ENCODE measurements at regions not wholly inside any gene's neighbourhood (a gene's known extent, or its start where the extent isn't known, plus 50 kb on each side); places are given as distances from the start of the nearest gene placed in this dataset.

DNA sequence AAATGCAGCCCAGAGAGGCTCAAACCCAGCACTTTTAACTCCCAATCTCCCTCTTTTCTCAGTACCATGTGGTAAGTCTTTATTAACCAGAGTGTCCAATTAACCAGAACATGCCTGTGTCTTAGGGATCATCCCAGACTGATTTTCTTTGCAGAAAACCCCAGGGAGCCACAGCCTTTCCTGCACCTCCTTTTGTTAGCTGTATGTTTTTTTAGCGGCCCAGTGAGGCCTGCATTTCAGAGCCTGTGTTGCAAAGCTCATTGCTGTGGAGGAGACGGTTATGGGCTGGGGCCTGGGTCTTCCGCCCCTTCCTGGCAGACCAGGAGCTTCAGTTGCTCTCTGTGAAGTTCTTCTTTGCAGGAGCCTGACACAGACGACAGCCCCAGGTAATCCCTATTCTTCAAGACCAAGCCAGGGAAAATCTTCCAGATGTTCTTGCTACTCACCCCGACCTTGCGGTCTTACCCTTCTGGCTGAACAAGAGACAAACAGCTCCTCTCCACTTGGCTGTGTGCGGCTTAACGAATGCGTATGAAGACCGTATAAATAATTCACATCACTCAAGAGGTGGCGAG, 70.7 kb upstream of the TSHZ3 start:
- no peak overlapping the region for H2BK5ac ChIP-seq (ENCODE audit: low read depth, low read length, poor library complexity)
- no peaks in the 10 kb centered on the region for H3K79me2 ChIP-seq (ENCODE audit: control insufficient read depth, insufficient read depth, low read length, poor library complexity)
- H2AK5ac ChIP-seq (ENCODE audit: low read length), result no peak overlapping the region
- no peak overlapping the region for H2AFZ ChIP-seq (ENCODE audit: insufficient read depth, low read length, poor library complexity)
- no peak overlapping the region for H4K91ac ChIP-seq (ENCODE audit: low read depth, low read length)
- H3K4ac ChIP-seq (ENCODE audit: low read depth, low read length), result no peak overlapping the region
- no peak overlapping the region for H4K8ac ChIP-seq (ENCODE audit: low read depth, low read length)
- no CpG with 5 or more reads among the region's 11 CpGs for WGBS (ENCODE audit: extremely low coverage, insufficient coverage, insufficient read length)
- no peaks in the 10 kb centered on the region for H3K36me3 ChIP-seq (ENCODE audit: control insufficient read depth in 1 of 2, insufficient read depth in 2 of 2, low read length in 2 of 2)
- H3K4me2 ChIP-seq (ENCODE audit: low read length), result no peak overlapping the region
- no peak overlapping the region for H3K23ac ChIP-seq (ENCODE audit: low read length)
- H3K9me3 ChIP-seq (ENCODE audit: insufficient read depth, low read depth, low read length), result no peaks in the 10 kb centered on the region
- no peak overlapping the region for H2BK12ac ChIP-seq (ENCODE audit: low read length)
- no peak overlapping the region for H3K27ac ChIP-seq (ENCODE audit: low read depth, low read length)
- no peaks in the 10 kb centered on the region for H3K27me3 ChIP-seq (ENCODE audit: insufficient read depth, low read length)
- no peaks in the 10 kb centered on the region for H3K79me1 ChIP-seq (ENCODE audit: low read length)
- H3K4me3 ChIP-seq (ENCODE audit: low read depth, low read length), result no peak overlapping the region
- H3K9ac ChIP-seq (ENCODE audit: low read length), result no peak overlapping the region
- H3K18ac ChIP-seq (ENCODE audit: low read length), result no peak overlapping the region
- H4K12ac ChIP-seq (ENCODE audit: low read depth, low read length), result no peak overlapping the region
- DNase-seq, result no peak
- no peak overlapping the region for H3K14ac ChIP-seq (ENCODE audit: low read length)
- H2BK120ac ChIP-seq (ENCODE audit: insufficient read depth, low read length, poor library complexity), result no peak overlapping the region
- peaks cover 0 to 3% of the 10 kb centered on the region in 2 experiments for H3K4me1 ChIP-seq (ENCODE audit: control insufficient read depth in 1 of 2, insufficient read depth in 2 of 2, low read length in 2 of 2)

DNA sequence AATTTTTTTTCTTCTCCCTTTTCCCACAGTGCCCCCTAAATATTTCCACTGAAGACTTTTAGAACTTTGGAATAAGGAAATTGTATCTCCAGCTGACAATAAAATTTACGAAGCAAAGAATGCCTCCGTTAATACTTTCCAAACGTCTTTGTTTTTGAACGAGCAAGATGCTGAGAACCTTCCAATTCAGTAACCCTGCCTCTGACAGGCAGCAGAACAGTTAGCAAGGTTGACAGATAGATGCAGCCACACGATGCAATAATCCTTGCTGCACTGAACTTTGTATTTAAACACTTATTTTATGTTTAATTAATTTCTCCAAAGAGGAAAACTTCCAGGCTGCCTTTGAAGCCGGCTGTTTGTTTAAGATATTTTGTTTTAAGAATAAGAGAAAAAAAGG, 71.8 kb upstream of the TSHZ3 start:
- H4K12ac ChIP-seq (ENCODE audit: low read depth, low read length), result no peak overlapping the region
- no CpG with 5 or more reads among the region's 6 CpGs for WGBS (ENCODE audit: extremely low coverage, insufficient coverage, insufficient read length)

DNA sequence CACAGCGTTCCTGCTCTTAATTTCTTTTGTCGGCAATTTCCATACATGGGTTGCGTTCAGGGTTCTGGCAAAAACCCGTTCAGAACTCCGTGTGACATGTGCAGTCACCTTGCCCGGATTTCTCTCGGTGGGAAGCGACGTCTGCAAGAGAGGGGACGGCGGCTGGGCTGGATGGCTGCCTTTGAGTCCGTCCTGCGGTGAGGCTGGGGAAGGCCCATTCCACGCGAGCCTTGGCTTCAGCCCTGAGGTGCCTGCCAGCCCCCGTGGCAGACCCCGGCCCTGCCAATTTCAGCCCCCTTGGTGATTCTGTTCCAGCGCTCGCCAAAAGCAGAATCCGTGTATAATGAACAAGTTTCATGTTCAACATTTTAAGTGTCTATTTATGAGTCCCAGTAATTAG, 72.6 kb upstream of the TSHZ3 start:
- no peak overlapping the region for H3K9ac ChIP-seq (ENCODE audit: low read length)
- no peak overlapping the region for H4K12ac ChIP-seq (ENCODE audit: low read depth, low read length)
- no peak overlapping the region for H4K8ac ChIP-seq (ENCODE audit: low read depth, low read length)
- DNase-seq, result no peak
- no peak overlapping the region for H3K4me3 ChIP-seq (ENCODE audit: low read depth, low read length)
- no peaks in the 10 kb centered on the region for H3K27me3 ChIP-seq (ENCODE audit: insufficient read depth, low read length)
- H3K79me2 ChIP-seq (ENCODE audit: control insufficient read depth, insufficient read depth, low read length, poor library complexity), result no peaks in the 10 kb centered on the region
- H3K27ac ChIP-seq (ENCODE audit: low read depth, low read length), result no peak overlapping the region
- no peak overlapping the region for H2BK120ac ChIP-seq (ENCODE audit: insufficient read depth, low read length, poor library complexity)
- no peak overlapping the region for H3K23ac ChIP-seq (ENCODE audit: low read length)
- peaks cover 0 to 3% of the 10 kb centered on the region in 2 experiments for H3K4me1 ChIP-seq (ENCODE audit: control insufficient read depth in 1 of 2, insufficient read depth in 2 of 2, low read length in 2 of 2)
- no peak overlapping the region for H3K4ac ChIP-seq (ENCODE audit: low read depth, low read length)
- WGBS (ENCODE audit: extremely low coverage, insufficient coverage, insufficient read length), result no CpG with 5 or more reads among the region's 20 CpGs
- H2AK5ac ChIP-seq (ENCODE audit: low read length), result no peak overlapping the region
- H3K14ac ChIP-seq (ENCODE audit: low read length), result no peak overlapping the region
- no peak overlapping the region for H4K91ac ChIP-seq (ENCODE audit: low read depth, low read length)
- no peaks in the 10 kb centered on the region for H3K36me3 ChIP-seq (ENCODE audit: control insufficient read depth in 1 of 2, insufficient read depth in 2 of 2, low read length in 2 of 2)
- H3K4me2 ChIP-seq (ENCODE audit: low read length), result no peak overlapping the region
- no peak overlapping the region for H2BK12ac ChIP-seq (ENCODE audit: low read length)
- no peak overlapping the region for H2AFZ ChIP-seq (ENCODE audit: insufficient read depth, low read length, poor library complexity)
- H3K9me3 ChIP-seq (ENCODE audit: insufficient read depth, low read depth, low read length), result no peaks in the 10 kb centered on the region
- H2BK5ac ChIP-seq (ENCODE audit: low read depth, low read length, poor library complexity), result no peak overlapping the region
- no peak overlapping the region for H3K18ac ChIP-seq (ENCODE audit: low read length)
- no peaks in the 10 kb centered on the region for H3K79me1 ChIP-seq (ENCODE audit: low read length)

More for the DNA sequence above, 71.8 kb upstream of the TSHZ3 start:
- H4K91ac ChIP-seq (ENCODE audit: low read depth, low read length), result no peak overlapping the region
- no peak for DNase-seq
- no peak overlapping the region for H3K4me3 ChIP-seq (ENCODE audit: low read depth, low read length)
- H2BK12ac ChIP-seq (ENCODE audit: low read length), result no peak overlapping the region
- no peak overlapping the region for H3K4me2 ChIP-seq (ENCODE audit: low read length)
- no peak overlapping the region for H2BK5ac ChIP-seq (ENCODE audit: low read depth, low read length, poor library complexity)
- no peak overlapping the region for H4K8ac ChIP-seq (ENCODE audit: low read depth, low read length)
- no peaks in the 10 kb centered on the region for H3K27me3 ChIP-seq (ENCODE audit: insufficient read depth, low read length)
- H3K27ac ChIP-seq (ENCODE audit: low read depth, low read length), result no peak overlapping the region
- no peaks in the 10 kb centered on the region for H3K9me3 ChIP-seq (ENCODE audit: insufficient read depth, low read depth, low read length)
- H3K79me1 ChIP-seq (ENCODE audit: low read length), result no peaks in the 10 kb centered on the region
- no peak overlapping the region for H3K14ac ChIP-seq (ENCODE audit: low read length)
- H3K4ac ChIP-seq (ENCODE audit: low read depth, low read length), result no peak overlapping the region
- no peak overlapping the region for H3K18ac ChIP-seq (ENCODE audit: low read length)
- H2AFZ ChIP-seq (ENCODE audit: insufficient read depth, low read length, poor library complexity), result no peak overlapping the region
- H3K9ac ChIP-seq (ENCODE audit: low read length), result no peak overlapping the region
- no peak overlapping the region for H2AK5ac ChIP-seq (ENCODE audit: low read length)
- H3K4me1 ChIP-seq (ENCODE audit: control insufficient read depth in 1 of 2, insufficient read depth in 2 of 2, low read length in 2 of 2), result peaks cover 0 to 3% of the 10 kb centered on the region in 2 experiments
- H2BK120ac ChIP-seq (ENCODE audit: insufficient read depth, low read length, poor library complexity), result no peak overlapping the region
- no peaks in the 10 kb centered on the region for H3K36me3 ChIP-seq (ENCODE audit: control insufficient read depth in 1 of 2, insufficient read depth in 2 of 2, low read length in 2 of 2)
- no peak overlapping the region for H3K23ac ChIP-seq (ENCODE audit: low read length)
- H3K79me2 ChIP-seq (ENCODE audit: control insufficient read depth, insufficient read depth, low read length, poor library complexity), result no peaks in the 10 kb centered on the region

DNA sequence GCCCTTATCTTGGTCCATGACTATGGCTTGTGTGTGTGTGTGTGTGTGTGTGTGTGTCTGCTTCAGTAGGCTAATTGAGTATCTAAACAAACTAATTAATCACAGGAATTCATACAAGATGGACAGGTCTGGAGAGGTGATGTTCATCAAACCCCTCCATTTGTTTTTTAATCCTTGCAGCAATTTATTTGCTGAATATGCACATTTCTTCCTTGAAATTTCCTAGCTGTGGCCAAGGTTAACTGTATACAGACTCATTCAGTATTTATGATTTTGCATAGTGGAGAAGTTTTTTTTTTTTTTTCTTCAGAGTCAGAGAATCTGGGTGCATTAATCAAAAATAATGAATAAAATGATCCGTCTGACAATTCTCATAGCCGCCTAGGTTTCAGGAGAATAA, 74.7 kb upstream of the TSHZ3 start:
- H3K36me3 ChIP-seq (ENCODE audit: control insufficient read depth in 1 of 2, insufficient read depth in 2 of 2, low read length in 2 of 2), result no peaks in the 10 kb centered on the region
- no peak overlapping the region for H2BK120ac ChIP-seq (ENCODE audit: insufficient read depth, low read length, poor library complexity)
- H3K23ac ChIP-seq (ENCODE audit: low read length), result no peak overlapping the region
- no peak overlapping the region for H3K14ac ChIP-seq (ENCODE audit: low read length)
- H3K79me1 ChIP-seq (ENCODE audit: low read length), result no peaks in the 10 kb centered on the region
- H2BK12ac ChIP-seq (ENCODE audit: low read length), result no peak overlapping the region
- no peak overlapping the region for H3K18ac ChIP-seq (ENCODE audit: low read length)
- H3K4me2 ChIP-seq (ENCODE audit: low read length), result no peak overlapping the region
- no peak overlapping the region for H3K9ac ChIP-seq (ENCODE audit: low read length)
- H2AK5ac ChIP-seq (ENCODE audit: low read length), result no peak overlapping the region
- H2BK5ac ChIP-seq (ENCODE audit: low read depth, low read length, poor library complexity), result no peak overlapping the region
- H2AFZ ChIP-seq (ENCODE audit: insufficient read depth, low read length, poor library complexity), result no peak overlapping the region
- DNase-seq, result no peak
- no peak overlapping the region for H4K8ac ChIP-seq (ENCODE audit: low read depth, low read length)
- no peaks in the 10 kb centered on the region for H3K9me3 ChIP-seq (ENCODE audit: insufficient read depth, low read depth, low read length)
- H3K79me2 ChIP-seq (ENCODE audit: control insufficient read depth, insufficient read depth, low read length, poor library complexity), result no peaks in the 10 kb centered on the region
- H3K4ac ChIP-seq (ENCODE audit: low read depth, low read length), result no peak overlapping the region
- H4K12ac ChIP-seq (ENCODE audit: low read depth, low read length), result no peak overlapping the region
- H3K4me1 ChIP-seq (ENCODE audit: control insufficient read depth in 1 of 2, insufficient read depth in 2 of 2, low read length in 2 of 2), result no peaks in the 10 kb centered on the region
- WGBS (ENCODE audit: extremely low coverage, insufficient coverage, insufficient read length), result no CpG with 5 or more reads among the region's 2 CpGs
- no peak overlapping the region for H3K27ac ChIP-seq (ENCODE audit: low read depth, low read length)
- no peak overlapping the region for H4K91ac ChIP-seq (ENCODE audit: low read depth, low read length)
- H3K4me3 ChIP-seq (ENCODE audit: low read depth, low read length), result no peak overlapping the region
- H3K27me3 ChIP-seq (ENCODE audit: insufficient read depth, low read length), result no peaks in the 10 kb centered on the region
